ENCODE measurements at regions not wholly inside any gene's neighbourhood (a gene's known extent, or its start where the extent isn't known, plus 50 kb on each side); places are given as distances from the start of the nearest gene placed in this dataset.
A peak's percentile ranks its signal among the peaks of the same experiment; 100 is the strongest.

DNA sequence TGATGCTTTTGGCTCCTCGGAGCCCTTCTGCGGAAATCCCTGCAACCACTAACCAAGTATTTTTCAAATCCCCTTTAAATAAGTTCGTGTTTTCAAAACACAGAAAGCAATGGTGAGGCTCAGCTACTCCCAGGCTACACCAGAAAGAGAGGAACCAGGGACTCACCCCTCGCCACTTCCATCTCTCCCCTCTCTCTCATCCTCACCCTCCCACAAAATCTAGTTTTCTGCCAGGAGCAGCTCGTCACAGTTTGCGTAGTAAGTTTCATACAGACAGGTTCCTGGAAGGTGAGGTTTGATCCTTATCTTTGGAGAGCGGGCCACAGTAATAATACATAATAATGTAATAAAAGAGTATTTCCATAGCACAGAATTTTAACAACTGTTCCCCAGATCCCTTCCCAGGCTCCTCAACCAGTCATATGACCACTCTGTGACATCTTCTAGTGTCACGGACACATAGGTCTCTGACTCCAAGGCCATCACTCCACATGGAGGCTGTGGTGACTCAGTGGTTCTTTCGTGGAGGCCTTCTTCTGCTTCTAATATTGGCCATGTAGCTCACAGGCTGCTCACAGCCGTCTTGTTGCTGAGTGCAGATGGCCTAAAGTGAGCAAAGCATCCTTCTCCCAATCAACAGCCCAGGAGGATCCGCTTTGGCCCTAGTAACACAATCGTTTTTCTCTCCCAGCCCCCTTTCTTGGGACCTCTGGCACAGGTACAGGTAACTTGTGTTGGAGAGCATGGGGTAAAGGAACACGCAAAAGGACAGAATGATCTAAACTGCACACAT, 295.7 kb downstream of the CDC5L start:
- DNase-seq = no peak

- DNase-seq = no peak
These were observed 297.7 kb downstream of the CDC5L start for GRCh38 chr6:44685213-44685612.

DNA sequence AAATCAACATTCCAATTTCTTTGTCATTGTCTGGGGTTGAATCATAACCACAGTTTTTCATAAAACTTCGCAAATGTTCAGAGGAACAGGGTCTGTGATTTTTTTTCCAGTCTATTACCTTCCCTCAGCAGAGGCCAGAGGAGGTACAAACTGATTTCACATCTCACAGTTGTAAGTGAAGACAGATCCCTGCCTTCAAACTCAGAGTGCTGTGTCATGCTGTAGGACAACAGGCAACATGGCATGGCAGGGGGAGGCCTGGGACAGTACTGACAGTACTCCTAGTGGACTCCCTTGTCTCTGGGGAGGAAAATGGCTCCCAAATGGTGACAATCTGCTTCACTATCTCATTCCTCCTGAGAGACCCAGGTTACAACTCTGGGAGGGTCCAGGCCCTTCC, 308.6 kb downstream of the CDC5L start:
- DNase-seq = no peak

DNA sequence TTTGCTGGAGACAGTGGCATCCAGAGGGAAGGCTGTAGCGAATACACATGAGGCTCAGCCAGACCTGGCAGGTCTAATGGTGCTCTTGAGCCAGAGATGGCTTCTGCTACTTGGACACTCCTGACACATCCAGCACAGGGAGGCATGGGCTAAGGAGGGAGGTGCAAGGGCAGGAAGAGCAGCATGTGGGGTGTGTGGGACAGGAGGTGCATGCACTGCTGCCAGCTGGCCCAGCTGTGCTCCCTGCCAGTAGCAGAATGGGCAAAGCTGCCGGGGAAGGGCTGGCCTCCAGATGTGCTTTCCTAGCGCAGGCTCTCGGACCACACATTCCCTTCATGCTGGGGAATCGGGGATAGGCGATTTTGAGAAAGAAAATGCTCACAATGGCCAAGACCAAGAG, 309.2 kb downstream of the CDC5L start:
- DNase-seq = no peak

DNA sequence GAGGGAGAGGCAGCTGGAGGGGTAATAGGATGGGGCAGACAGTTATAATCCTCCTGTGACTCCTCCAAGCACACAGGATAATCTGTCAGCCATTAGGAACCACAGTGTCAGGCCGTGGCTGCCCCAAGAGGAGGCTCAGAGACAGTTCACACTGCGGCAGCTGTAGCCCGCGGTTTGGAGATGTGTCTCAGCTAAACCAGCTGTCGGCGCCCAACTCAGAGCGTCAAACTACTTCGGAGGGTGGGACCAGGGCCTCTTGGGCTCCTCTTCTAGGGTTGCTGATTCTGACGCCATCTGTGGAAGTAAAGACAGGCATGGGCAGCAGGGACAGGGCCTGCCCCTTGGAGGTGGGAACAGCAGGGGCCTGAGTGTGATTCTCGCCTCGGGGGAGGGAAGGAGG, 309.8 kb downstream of the CDC5L start:
- DNase-seq = no peak

DNA sequence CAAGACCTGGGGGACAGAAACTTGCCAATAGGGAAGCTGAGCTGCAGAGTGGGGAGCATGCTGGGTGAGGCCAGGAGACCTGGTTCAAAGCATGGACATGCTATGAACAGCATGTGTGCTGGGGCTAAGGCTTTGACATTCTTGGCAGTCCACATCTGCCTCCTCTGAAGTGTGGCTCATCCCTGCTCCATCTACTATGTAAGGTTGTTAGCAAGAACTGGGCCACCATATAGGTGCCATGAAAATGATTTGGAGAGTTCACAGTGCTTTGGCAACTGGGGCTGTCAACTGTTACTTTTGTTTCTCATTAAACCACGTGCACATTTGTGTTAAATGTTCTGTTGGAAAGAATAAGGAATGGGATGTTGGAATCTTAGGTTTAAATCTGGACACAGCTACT, 311.1 kb downstream of the CDC5L start:
- no peak for DNase-seq

DNA sequence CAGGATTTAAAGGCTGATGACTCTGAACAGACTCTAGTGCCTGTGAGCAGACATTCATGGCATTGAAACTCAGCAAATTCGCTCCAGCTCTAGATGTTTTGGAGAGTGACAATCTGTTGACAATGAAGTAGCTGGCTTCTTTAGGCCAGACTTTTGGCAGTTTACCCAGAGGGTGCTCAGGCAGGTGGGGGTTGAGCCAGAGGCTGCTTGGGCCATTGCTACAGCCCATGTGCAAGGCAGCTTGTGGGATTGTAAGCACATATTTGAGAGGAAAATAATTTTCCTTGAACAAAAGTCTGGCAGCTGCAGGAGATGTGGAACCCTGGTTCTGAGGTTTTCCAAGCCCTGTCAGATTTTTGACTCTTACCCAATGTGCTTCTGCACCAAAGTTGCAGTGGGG, 311.6 kb downstream of the CDC5L start:
- no peak for DNase-seq

DNA sequence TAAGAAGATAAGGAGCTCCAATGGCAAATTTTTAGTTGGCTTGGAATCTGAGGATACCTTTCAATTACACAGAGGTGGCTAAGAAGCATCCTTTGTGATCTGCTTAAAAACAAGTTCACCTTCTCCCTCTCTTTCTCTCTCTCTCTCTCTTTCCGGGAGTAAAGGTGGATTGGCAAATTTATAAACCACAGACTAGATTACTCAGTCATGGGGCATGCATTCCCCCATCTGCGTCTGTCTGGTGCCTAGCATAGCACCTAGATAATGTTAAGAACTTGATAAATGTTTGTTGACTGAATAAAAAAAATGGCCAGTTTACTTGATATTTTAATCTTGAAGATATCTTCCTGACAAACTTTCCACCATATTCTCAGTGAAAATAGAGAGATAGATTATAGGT, 312.3 kb downstream of the CDC5L start:
- DNase-seq = no peak

- no peak for DNase-seq
These were observed 312.9 kb downstream of the CDC5L start for GRCh38 chr6:44700422-44700821.

DNA sequence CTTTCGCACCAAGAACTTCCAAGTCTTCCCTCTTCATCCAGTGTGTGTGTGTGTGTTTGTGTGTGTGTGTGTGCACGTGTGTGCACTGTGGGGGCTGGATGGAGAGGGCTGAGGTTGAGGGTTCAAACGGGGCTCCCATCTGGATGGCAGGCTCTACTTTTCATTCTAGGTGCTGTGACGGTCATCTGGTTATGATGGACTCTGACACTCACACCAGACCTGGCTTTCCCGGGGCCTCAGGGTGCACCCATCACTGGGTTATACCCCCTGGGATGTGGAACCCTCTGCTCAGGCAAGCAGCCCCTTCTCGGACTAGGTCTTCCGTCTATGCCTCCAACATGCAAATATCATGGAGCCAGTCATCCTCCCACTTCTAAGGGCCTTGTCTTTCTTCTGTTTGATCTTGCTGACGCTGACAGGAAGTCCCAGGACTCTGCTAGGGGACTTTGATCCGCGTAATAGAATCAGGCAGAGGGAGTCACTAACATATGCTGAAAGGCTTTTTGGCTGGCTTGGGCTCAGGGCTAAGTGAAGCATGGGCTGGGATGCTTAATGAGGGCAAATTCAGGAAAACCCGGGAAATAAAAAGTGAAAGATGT, 313.6 kb downstream of the CDC5L start:
- DNase-seq = peak in 3 of 6 experiments; percentile 7 to 24 (median 8)

DNA sequence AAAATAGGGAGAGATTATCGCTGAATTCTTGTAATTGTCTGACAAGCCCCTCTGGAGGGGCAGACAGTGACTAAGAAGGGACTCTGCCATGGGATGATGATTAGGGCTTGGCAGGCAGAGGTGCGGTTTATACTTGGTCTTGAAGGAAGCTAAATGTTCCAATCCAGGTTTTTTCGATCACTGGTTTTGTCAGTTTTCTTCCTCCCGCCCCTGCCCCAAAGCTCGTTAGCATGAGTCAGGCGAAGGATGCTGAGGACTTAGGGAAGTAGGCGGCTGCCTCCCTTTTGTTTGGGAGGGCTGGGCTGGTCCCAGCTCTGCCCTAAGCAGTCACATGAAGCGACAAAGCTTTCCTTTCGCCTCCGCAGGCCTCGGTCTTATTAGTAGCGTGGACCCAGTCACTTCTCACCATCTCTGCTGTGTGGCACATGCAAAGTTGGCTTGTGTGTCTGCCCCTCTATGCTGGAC, 314.2 kb downstream of the CDC5L start:
- DNase-seq = no peak

- DNase-seq = no peak
These were observed 314.8 kb downstream of the CDC5L start for GRCh38 chr6:44702292-44702691.

GRCh38 chr6:44704240-44705150, 317.0 kb downstream of the CDC5L start:
- no peak for DNase-seq

GRCh38 chr6:44705596-44705995, 318.1 kb downstream of the CDC5L start:
- DNase-seq = no peak

GRCh38 chr6:44706011-44706410, 318.5 kb downstream of the CDC5L start:
- DNase-seq = no peak

DNA sequence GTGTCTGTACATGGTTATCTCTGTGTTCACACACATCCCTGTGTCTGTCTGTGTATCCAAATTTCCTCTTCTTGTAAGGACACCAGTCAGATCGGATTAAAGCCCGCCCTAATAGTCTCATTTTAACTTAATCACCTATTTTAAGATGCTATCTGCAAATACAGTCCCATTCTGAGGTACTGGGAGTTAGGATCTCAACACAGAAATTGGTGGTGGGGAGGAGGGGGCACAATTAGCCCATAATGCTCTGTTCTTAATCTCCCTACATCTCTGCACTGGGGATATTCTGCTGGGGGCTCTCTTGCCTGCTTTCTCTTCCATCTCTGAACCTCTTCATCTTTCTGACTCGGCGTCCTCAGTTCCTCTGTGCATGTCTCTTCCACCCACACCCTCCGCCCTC, 320.7 kb downstream of the CDC5L start:
- DNase-seq = no peak

DNA sequence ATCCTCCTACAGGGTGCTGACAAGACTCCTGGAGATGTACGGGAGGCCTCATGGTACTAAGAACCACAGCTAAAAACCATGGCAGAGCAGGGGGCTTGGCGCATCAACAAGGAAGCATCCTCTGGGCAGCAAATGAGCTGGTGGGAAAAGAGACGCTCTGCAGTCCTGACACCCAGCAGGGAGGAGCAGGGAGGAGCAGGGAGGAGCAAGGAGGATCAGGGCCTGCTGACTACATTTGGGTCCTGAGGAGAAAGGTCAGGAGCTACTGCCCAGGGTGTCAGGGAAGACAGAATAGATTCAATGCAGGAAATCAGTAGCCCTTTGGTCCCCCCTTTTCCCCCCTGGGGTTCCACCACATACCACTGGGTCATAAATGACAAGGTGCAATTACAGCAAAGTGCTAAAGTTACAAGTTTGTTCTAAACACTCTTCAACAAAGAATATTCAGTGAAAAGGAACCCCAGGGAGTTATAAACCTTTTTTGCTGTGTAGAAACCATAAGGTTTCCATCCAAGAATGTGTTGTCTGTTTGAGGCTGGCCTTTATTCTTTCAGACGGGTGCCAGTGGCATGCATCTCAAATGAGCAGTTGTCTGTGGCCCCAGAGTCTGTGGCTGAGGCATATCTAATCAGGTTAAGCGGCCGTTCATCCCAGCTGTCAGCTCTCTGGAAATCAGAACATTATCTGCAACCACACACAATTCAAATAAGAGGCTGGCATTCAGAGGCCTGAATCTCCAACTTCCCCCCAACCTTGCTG, 325.0 kb downstream of the CDC5L start:
- no peak for DNase-seq

GRCh38 chr6:44715188-44715587, 327.7 kb downstream of the CDC5L start:
- no peak for DNase-seq

GRCh38 chr6:44715925-44716324, 328.4 kb downstream of the CDC5L start:
- no peak for DNase-seq

DNA sequence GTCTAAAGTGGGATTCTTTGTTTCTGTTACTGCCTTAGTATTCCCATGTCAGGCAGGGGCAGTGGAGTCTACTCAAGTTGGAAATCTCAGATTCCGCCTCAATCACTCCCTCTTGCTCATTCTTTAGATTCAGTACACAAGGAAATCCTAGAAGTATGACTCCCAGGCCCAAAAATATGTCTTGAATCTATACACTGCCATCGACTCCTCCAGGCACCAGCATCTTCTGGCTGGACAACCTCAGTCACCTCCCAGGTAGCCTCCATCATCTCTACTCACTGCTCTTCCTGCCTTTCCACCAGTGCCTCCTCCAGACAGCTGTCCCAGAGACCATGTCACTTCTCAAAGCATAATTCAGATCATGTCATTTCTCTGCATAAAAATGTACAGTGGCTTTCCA, 329.9 kb downstream of the CDC5L start:
- no peak for DNase-seq

GRCh38 chr6:44721954-44722578, 334.6 kb downstream of the CDC5L start:
- no peak for DNase-seq

- no peak for DNase-seq
These were observed 335.2 kb downstream of the CDC5L start for GRCh38 chr6:44722736-44723135.

All from stimulated activated naive CD4-positive, alpha-beta T cell (primary cell).